ENCODE measurements at regions not wholly inside any gene's neighbourhood (a gene's known extent, or its start where the extent isn't known, plus 50 kb on each side); places are given as distances from the start of the nearest gene placed in this dataset.

DNA sequence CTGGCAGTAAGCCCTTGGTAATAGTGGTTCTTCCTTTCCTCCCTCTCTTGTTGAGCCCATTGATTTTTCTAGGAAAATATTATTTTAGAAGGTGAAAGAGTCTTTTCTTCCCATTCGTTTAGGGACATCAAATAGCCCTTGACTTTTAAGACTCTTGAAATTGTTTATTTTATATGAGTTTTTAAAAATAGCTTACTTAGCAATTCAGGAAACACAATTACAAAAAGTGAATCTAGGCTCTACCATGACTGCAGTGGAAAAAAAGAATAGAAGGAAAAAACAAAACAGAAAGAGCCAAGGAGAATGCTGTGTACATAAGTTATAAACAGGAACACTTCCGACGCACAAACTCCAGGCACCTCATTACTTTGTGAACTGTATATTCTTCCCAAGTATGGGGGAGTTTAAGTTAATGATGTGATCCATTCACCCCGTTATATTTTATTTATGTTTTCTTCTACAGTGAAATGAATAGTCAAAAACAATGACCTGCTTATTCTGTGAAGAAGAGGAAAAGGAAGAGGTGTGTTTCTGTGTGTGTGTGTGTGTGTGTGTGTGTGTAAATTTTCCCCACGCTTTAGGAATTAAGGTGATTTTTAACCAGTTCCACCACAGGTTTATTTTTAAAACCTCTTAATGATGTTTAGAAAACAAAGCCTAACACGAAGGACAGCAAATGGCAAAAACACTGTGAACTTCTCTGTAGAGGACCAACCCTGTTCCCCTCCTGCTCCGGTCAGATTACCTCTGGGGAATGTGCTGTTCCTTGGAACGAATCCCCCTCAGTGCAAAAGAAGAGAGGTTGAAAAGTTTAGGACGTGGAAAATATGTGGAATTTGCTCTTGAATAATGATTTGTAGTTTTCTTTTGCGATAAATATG is 266.3 kb downstream of the KLF5 start:
- no peak overlapping the region for H3K4me3 ChIP-seq (ENCODE audit: low read depth in 2 of 2, low read length in 2 of 2)
- POLR2A ChIA-PET: no interaction called here
- BruUV-seq (replicated peaks): no TSS peak

DNA sequence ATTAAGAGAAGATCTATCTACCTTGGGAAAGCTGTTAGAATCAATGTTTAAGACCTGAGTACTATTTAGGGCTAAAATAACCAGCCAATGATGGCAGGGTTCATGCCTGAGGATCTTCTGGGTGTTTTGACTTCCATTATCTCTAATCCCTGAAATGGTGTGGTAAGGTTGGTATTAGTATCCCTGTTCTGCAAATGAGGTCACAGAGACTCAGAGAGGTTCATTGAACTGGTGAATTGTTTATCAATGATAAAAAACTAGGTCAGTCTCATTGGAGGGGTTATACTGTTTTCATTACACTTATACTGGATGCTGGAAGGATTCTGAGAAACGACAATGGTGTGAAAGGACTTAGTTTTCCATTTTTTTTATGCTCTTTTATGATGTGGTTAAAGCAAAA is 264.8 kb downstream of the KLF5 start:
- no peak for DNase-seq (ENCODE audit: low read depth, low spot score)
- Histone ChIP-seq H3K4me1 (ENCODE audit: control insufficient read depth, insufficient read depth, low read length) (no peaks in the 10 kb centered on the region), H3K36me3 (ENCODE audit: control insufficient read depth, insufficient read depth, low read length) (no peaks in the 10 kb centered on the region), H3K27me3 (ENCODE audit: control insufficient read depth, insufficient read depth, low read length) (no peaks in the 10 kb centered on the region), H3K4me3 (ENCODE audit: low read depth in 2 of 2, low read length in 2 of 2) (no peak overlapping the region), H3K9me3 (ENCODE audit: control insufficient read depth, insufficient read depth, low read depth, low read length) (no peaks in the 10 kb centered on the region), H3K27ac (ENCODE audit: low read length) (no peak overlapping the region)
- TF ChIP-seq TCF7L2 (IDR thresholded peaks at IDR 0.05; ENCODE audit: low read depth, low read length) (no peak), POLR2AphosphoS5 (IDR thresholded peaks at IDR 0.05; ENCODE audit: low read depth, low read length) (no peak), SIN3A (IDR thresholded peaks at IDR 0.05; ENCODE audit: borderline replicate concordance, insufficient read depth, low read depth, low read length) (no peak)
- TF ChIP-seq, protein P1, sequence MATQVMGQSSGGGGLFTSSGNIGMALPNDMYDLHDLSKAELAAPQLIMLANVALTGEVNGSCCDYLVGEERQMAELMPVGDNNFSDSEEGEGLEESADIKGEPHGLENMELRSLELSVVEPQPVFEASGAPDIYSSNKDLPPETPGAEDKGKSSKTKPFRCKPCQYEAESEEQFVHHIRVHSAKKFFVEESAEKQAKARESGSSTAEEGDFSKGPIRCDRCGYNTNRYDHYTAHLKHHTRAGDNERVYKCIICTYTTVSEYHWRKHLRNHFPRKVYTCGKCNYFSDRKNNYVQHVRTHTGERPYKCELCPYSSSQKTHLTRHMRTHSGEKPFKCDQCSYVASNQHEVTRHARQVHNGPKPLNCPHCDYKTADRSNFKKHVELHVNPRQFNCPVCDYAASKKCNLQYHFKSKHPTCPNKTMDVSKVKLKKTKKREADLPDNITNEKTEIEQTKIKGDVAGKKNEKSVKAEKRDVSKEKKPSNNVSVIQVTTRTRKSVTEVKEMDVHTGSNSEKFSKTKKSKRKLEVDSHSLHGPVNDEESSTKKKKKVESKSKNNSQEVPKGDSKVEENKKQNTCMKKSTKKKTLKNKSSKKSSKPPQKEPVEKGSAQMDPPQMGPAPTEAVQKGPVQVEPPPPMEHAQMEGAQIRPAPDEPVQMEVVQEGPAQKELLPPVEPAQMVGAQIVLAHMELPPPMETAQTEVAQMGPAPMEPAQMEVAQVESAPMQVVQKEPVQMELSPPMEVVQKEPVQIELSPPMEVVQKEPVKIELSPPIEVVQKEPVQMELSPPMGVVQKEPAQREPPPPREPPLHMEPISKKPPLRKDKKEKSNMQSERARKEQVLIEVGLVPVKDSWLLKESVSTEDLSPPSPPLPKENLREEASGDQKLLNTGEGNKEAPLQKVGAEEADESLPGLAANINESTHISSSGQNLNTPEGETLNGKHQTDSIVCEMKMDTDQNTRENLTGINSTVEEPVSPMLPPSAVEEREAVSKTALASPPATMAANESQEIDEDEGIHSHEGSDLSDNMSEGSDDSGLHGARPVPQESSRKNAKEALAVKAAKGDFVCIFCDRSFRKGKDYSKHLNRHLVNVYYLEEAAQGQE (IDR thresholded peaks at IDR 0.05; ENCODE audit: insufficient read depth in 1 of 2, low read depth in 2 of 2, low read length in 1 of 2): no peak
- TF ChIP-seq, protein P2, sequence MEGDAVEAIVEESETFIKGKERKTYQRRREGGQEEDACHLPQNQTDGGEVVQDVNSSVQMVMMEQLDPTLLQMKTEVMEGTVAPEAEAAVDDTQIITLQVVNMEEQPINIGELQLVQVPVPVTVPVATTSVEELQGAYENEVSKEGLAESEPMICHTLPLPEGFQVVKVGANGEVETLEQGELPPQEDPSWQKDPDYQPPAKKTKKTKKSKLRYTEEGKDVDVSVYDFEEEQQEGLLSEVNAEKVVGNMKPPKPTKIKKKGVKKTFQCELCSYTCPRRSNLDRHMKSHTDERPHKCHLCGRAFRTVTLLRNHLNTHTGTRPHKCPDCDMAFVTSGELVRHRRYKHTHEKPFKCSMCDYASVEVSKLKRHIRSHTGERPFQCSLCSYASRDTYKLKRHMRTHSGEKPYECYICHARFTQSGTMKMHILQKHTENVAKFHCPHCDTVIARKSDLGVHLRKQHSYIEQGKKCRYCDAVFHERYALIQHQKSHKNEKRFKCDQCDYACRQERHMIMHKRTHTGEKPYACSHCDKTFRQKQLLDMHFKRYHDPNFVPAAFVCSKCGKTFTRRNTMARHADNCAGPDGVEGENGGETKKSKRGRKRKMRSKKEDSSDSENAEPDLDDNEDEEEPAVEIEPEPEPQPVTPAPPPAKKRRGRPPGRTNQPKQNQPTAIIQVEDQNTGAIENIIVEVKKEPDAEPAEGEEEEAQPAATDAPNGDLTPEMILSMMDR (IDR thresholded peaks at IDR 0.05): no peak
- in situ Hi-C loops (cut with HindIII; ENCODE audit: low pct_unique_long_range_greater_than_20kb, low sequenced_read_pairs) (no loop called here), intact Hi-C loops (cut with micrococcal nuclease; ENCODE audit: unreplicated experiment) (no loop called here)
- POLR2A ChIA-PET: no interaction called here
- ATAC-seq: no peak
- BruUV-seq (replicated peaks): no TSS peak
- CTCF ChIA-PET: no interaction called here

More for the DNA sequence above, 266.3 kb downstream of the KLF5 start:
- no peaks in the 10 kb centered on the region for H3K4me1 ChIP-seq (ENCODE audit: control insufficient read depth, insufficient read depth, low read length)
- no peaks in the 10 kb centered on the region for H3K27me3 ChIP-seq (ENCODE audit: control insufficient read depth, insufficient read depth, low read length)
- CTCF ChIA-PET: no interaction called here
- TF ChIP-seq, protein P1 (IDR thresholded peaks at IDR 0.05; ENCODE audit: insufficient read depth in 1 of 2, low read depth in 2 of 2, low read length in 1 of 2): no peak
- TF ChIP-seq SIN3A (IDR thresholded peaks at IDR 0.05; ENCODE audit: borderline replicate concordance, insufficient read depth, low read depth, low read length) (no peak), TCF7L2 (IDR thresholded peaks at IDR 0.05; ENCODE audit: low read depth, low read length) (no peak), POLR2AphosphoS5 (IDR thresholded peaks at IDR 0.05; ENCODE audit: low read depth, low read length) (no peak)
- TF ChIP-seq, protein P2 (IDR thresholded peaks at IDR 0.05): no peak
- in situ Hi-C loops (cut with HindIII; ENCODE audit: low pct_unique_long_range_greater_than_20kb, low sequenced_read_pairs): no loop called here
- H3K27ac ChIP-seq (ENCODE audit: low read length): no peak overlapping the region
- H3K9me3 ChIP-seq (ENCODE audit: control insufficient read depth, insufficient read depth, low read depth, low read length): no peaks in the 10 kb centered on the region
- DNase-seq (ENCODE audit: low read depth, low spot score) (no peak), ATAC-seq (no peak)
- no peaks in the 10 kb centered on the region for H3K36me3 ChIP-seq (ENCODE audit: control insufficient read depth, insufficient read depth, low read length)
- intact Hi-C loops (cut with micrococcal nuclease; ENCODE audit: unreplicated experiment): no loop called here
